WTC11 (cell line): ENCODE measurements at regions not wholly inside any gene's neighbourhood (a gene's known extent, or its start where the extent isn't known, plus 50 kb on each side); places are given as distances from the start of the nearest gene placed in this dataset.

ENCODE experiments used
- ATAC-seq: fragments of 200-7000 bp; cut with Tn5 transposase; 2 replicates; pipeline ENCODE4 v1.10.0; 2021; ENCODE audit warnings: mild to moderate bottlenecking, moderate library complexity
- CTCF ChIA-PET: fragments of 300-600 bp; sonication (Branson Sonifier 250); formaldehyde crosslinking; loops from one replicate; lab custom pipeline; 2021; ENCODE audit warnings: antibody characterized with exemption; lab: Charles Lee
- POLR2A ChIA-PET: fragments of 350-600 bp; sonication (Branson Sonifier 250); formaldehyde crosslinking; loops from one replicate; lab custom pipeline; 2021; ENCODE audit warnings: antibody characterized with exemption; lab: Charles Lee
- DNase-seq: peaks from one replicate; pipeline ENCODE4 v3.0.0; 2021; ENCODE audit warnings: low spot score
- H3K27ac Mint-ChIP-seq: 2 replicates; pipeline ENCODE4 v1.8.0; 2021; ENCODE audit warnings: mixed read lengths
- H3K27me3 Mint-ChIP-seq: 2 replicates; pipeline ENCODE4 v1.8.0; 2021; ENCODE audit warnings: low read depth, mild to moderate bottlenecking, moderate library complexity, mixed read lengths
- H3K36me3 Mint-ChIP-seq: 2 replicates; pipeline ENCODE4 v1.8.0; 2021; ENCODE audit warnings: mixed read lengths
- H3K4me1 Mint-ChIP-seq: 2 replicates; pipeline ENCODE4 v1.8.0; 2022; ENCODE audit warnings: mixed read lengths
- H3K4me3 Mint-ChIP-seq: 2 replicates; pipeline ENCODE4 v1.8.0; 2021; ENCODE audit warnings: mild to moderate bottlenecking, moderate library complexity, mixed read lengths
- H3K9me3 Mint-ChIP-seq: 2 replicates; pipeline ENCODE4 v1.8.0; 2021; ENCODE audit warnings: mixed read lengths
- CREM ChIP-seq: sonication (generic); formaldehyde crosslinking; IDR thresholded peaks from 2 replicates; pipeline ENCODE4 v1.8.1; 2022; ENCODE audit warnings: mild to moderate bottlenecking, missing genetic modification reagents, moderate library complexity
- ELF4 ChIP-seq: sonication (generic); formaldehyde crosslinking; IDR thresholded peaks from 2 replicates; pipeline ENCODE4 v1.8.1; 2022; ENCODE audit warnings: low read depth, mild to moderate bottlenecking, moderate library complexity, missing genetic modification reagents
- EMX1 ChIP-seq: fragments of 250-450 bp; sonication (Bioruptor Pico); IDR thresholded peaks from 2 replicates; pipeline ENCODE4 v1.8.0; 2021; ENCODE audit warnings: mild to moderate bottlenecking
- FOXJ3 ChIP-seq: sonication (generic); formaldehyde crosslinking; IDR thresholded peaks from 2 replicates; pipeline ENCODE4 v1.9.0; 2021; ENCODE audit warnings: missing genetic modification reagents, mild to moderate bottlenecking, borderline replicate concordance
- GTF2I ChIP-seq: fragments of 250-450 bp; sonication (Bioruptor Pico); conservative IDR thresholded peaks from 2 replicates; pipeline ENCODE4 v1.4.0; 2021; ENCODE audit warnings: mild to moderate bottlenecking
- MXD4 ChIP-seq: fragments of 250-450 bp; sonication (Bioruptor Pico); IDR thresholded peaks from 2 replicates; pipeline ENCODE4 v1.8.0; 2021; ENCODE audit warnings: mild to moderate bottlenecking, moderate library complexity, borderline replicate concordance
- NFE2L1 ChIP-seq: sonication (generic); formaldehyde crosslinking; IDR thresholded peaks from 2 replicates; pipeline ENCODE4 v1.8.1; 2023; ENCODE audit warnings: missing genetic modification reagents
- NR2C2 ChIP-seq: sonication (generic); formaldehyde crosslinking; IDR thresholded peaks from 2 replicates; pipeline ENCODE4 v1.8.0; 2022; ENCODE audit warnings: mild to moderate bottlenecking, missing genetic modification reagents
- OVOL2 ChIP-seq: fragments of 250-450 bp; sonication (Bioruptor Pico); IDR thresholded peaks from 2 replicates; pipeline ENCODE4 v1.9.0; 2021; ENCODE audit warnings: mild to moderate bottlenecking, borderline replicate concordance
- SMAD4 ChIP-seq: sonication (generic); formaldehyde crosslinking; IDR thresholded peaks from 2 replicates; pipeline ENCODE4 v1.8.0; 2022; ENCODE audit warnings: mild to moderate bottlenecking, missing genetic modification reagents
- TCF7 ChIP-seq: sonication (generic); formaldehyde crosslinking; IDR thresholded peaks from 2 replicates; pipeline ENCODE4 v1.8.0; 2022; ENCODE audit warnings: mild to moderate bottlenecking, low read depth, missing genetic modification reagents, moderate library complexity
- ZNF416 ChIP-seq: fragments of 250-450 bp; sonication (Bioruptor Pico); IDR thresholded peaks from 2 replicates; pipeline ENCODE4 v1.9.0; 2021; ENCODE audit warnings: mild to moderate bottlenecking, inconsistent platforms
- ZNF423 ChIP-seq: fragments of 250-450 bp; sonication (Bioruptor Pico); IDR thresholded peaks from 2 replicates; pipeline ENCODE4 v2.1.2; 2022; ENCODE audit warnings: mild to moderate bottlenecking, moderate library complexity
- TF ChIP-seq, protein P1 (sequence below): sonication (generic); formaldehyde crosslinking; IDR thresholded peaks from 2 replicates; pipeline ENCODE4 v1.8.1; 2022; ENCODE audit warnings: mild to moderate bottlenecking, missing genetic modification reagents, moderate library complexity, borderline replicate concordance
- TF ChIP-seq, protein P2 (sequence below): sonication (generic); formaldehyde crosslinking; conservative IDR thresholded peaks from 2 replicates; pipeline ENCODE4 v1.8.1; 2022; ENCODE audit warnings: mild to moderate bottlenecking, missing genetic modification reagents
- TF ChIP-seq, protein P3 (sequence below): sonication (generic); formaldehyde crosslinking; IDR thresholded peaks from 2 replicates; pipeline ENCODE4 v1.8.1; 2023; ENCODE audit warnings: mild to moderate bottlenecking, missing genetic modification reagents
- TF ChIP-seq, protein P4 (sequence below): sonication (generic); formaldehyde crosslinking; IDR thresholded peaks from 2 replicates; pipeline ENCODE4 v1.8.1; 2022; ENCODE audit warnings: missing genetic modification reagents, borderline replicate concordance
- TF ChIP-seq, protein P5 (sequence below): fragments of 200-600 bp; IDR thresholded peaks from 2 replicates; pipeline ENCODE4 v1.8.0; 2022; ENCODE audit warnings: antibody characterized with exemption
- TF ChIP-seq, protein P6 (sequence below): fragments of 250-450 bp; sonication (Bioruptor Pico); IDR thresholded peaks from 2 replicates; pipeline ENCODE4 v1.9.0; 2021; ENCODE audit warnings: mild to moderate bottlenecking

DNA sequence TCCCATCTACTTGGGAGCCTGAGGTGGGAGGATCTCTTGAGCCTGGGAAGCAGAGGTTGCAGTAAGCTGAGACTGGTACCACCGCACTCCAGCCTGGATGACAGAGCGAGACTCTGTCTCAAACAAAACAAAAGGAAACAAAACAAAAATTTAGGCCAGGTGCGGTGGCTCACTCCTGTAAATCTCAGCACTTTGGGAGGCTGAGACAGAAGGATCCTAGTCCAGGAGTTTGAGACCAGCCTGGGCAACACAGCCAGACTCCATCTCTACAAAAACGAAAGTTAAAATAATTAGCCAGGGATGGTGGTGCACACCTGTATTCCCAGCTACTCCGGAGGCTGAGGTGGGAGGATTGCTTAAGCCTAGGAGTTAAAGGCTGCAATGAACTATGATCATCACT lies 183.2 kb upstream of the ZNF217 start:
- H3K4me1 Mint-ChIP-seq = peaks cover 6% of the 10 kb centered on the region; the same call in 1 of the 2 replicates
- ATAC-seq (no peak), DNase-seq (no peak)
- H3K36me3 Mint-ChIP-seq = no peaks in the 10 kb centered on the region
- H3K9me3 Mint-ChIP-seq = 0 out of 2 replicates have a peak, but pooled peaks cover 3% of the 10 kb centered on the region
- no peak overlapping the region for H3K27ac Mint-ChIP-seq
- ChIA-PET POLR2A (no interaction called here), CTCF (interaction anchor here (1.6 kb wide), 1 partner anchor 13 kb away, joined by 3 read pairs; no protein-coding TSS in a partner anchor)
- peaks cover 3% of the 10 kb centered on the region for H3K27me3 Mint-ChIP-seq
- TF ChIP-seq, protein P1, sequence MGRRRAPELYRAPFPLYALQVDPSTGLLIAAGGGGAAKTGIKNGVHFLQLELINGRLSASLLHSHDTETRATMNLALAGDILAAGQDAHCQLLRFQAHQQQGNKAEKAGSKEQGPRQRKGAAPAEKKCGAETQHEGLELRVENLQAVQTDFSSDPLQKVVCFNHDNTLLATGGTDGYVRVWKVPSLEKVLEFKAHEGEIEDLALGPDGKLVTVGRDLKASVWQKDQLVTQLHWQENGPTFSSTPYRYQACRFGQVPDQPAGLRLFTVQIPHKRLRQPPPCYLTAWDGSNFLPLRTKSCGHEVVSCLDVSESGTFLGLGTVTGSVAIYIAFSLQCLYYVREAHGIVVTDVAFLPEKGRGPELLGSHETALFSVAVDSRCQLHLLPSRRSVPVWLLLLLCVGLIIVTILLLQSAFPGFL (CRISPR knock-in tag) = no peak
- TF ChIP-seq EMX1 (CRISPR knock-in tag) = no peak
- TF ChIP-seq NR2C2 = no peak
- no peak for TF ChIP-seq ZNF423 (CRISPR knock-in tag)
- TF ChIP-seq NFE2L1 (CRISPR knock-in tag) = no peak
- TF ChIP-seq, protein P2, sequence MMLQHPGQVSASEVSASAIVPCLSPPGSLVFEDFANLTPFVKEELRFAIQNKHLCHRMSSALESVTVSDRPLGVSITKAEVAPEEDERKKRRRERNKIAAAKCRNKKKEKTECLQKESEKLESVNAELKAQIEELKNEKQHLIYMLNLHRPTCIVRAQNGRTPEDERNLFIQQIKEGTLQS = no peak
- TF ChIP-seq, protein P3, sequence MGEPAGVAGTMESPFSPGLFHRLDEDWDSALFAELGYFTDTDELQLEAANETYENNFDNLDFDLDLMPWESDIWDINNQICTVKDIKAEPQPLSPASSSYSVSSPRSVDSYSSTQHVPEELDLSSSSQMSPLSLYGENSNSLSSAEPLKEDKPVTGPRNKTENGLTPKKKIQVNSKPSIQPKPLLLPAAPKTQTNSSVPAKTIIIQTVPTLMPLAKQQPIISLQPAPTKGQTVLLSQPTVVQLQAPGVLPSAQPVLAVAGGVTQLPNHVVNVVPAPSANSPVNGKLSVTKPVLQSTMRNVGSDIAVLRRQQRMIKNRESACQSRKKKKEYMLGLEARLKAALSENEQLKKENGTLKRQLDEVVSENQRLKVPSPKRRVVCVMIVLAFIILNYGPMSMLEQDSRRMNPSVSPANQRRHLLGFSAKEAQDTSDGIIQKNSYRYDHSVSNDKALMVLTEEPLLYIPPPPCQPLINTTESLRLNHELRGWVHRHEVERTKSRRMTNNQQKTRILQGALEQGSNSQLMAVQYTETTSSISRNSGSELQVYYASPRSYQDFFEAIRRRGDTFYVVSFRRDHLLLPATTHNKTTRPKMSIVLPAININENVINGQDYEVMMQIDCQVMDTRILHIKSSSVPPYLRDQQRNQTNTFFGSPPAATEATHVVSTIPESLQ (CRISPR knock-in tag) = no peak
- no peak for TF ChIP-seq SMAD4
- no peak overlapping the region for H3K4me3 Mint-ChIP-seq

DNA sequence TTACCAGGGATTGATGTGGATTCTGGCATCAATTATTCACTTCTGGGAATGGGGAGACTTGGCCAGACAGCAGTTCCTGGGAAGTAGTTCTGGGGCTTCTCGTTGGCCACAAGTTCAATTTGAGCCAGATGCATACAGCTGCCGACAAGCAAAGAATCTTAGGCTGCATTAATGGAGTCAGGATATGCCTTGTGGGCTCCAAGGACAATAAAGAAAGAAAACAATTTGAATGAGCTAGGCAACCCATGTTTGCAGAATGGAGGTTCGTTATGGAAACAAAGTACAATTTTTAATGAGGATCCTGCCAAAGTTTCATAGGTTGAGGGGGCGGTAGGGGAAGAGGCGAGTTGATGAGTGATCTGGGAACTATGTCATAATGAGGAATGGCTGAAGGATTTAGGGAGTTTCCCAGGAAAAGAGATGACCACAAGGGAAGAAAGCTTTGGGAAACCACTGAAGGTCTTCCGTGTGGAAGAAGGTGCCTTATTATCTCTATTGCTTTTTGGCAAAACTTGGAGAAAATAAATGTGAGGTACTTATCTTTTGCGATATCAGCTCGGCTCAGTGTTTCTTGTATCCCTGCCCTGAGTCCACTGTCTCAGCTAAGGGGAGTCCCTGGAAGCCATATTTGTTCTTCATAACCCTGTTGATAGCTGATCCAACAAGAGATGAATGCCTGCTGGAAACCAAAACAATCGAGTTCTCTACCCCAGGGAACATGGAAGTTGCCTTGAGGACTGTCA lies 181.0 kb upstream of the ZNF217 start:
- no peak for TF ChIP-seq GTF2I (CRISPR knock-in tag)
- TF ChIP-seq NR2C2 = no peak
- no peak for TF ChIP-seq FOXJ3 (CRISPR knock-in tag)
- TF ChIP-seq OVOL2 (CRISPR knock-in tag) = no peak
- no peak for TF ChIP-seq ELF4 (CRISPR knock-in tag)
- TF ChIP-seq, protein P4, sequence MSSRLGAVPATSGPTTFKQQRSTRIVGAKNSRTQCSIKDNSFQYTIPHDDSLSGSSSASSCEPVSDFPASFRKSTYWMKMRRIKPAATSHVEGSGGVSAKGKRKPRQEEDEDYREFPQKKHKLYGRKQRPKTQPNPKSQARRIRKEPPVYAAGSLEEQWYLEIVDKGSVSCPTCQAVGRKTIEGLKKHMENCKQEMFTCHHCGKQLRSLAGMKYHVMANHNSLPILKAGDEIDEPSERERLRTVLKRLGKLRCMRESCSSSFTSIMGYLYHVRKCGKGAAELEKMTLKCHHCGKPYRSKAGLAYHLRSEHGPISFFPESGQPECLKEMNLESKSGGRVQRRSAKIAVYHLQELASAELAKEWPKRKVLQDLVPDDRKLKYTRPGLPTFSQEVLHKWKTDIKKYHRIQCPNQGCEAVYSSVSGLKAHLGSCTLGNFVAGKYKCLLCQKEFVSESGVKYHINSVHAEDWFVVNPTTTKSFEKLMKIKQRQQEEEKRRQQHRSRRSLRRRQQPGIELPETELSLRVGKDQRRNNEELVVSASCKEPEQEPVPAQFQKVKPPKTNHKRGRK (CRISPR knock-in tag) = no peak
- TF ChIP-seq MXD4 (CRISPR knock-in tag) = no peak
- TF ChIP-seq ZNF416 = no peak
- TF ChIP-seq, protein P5, sequence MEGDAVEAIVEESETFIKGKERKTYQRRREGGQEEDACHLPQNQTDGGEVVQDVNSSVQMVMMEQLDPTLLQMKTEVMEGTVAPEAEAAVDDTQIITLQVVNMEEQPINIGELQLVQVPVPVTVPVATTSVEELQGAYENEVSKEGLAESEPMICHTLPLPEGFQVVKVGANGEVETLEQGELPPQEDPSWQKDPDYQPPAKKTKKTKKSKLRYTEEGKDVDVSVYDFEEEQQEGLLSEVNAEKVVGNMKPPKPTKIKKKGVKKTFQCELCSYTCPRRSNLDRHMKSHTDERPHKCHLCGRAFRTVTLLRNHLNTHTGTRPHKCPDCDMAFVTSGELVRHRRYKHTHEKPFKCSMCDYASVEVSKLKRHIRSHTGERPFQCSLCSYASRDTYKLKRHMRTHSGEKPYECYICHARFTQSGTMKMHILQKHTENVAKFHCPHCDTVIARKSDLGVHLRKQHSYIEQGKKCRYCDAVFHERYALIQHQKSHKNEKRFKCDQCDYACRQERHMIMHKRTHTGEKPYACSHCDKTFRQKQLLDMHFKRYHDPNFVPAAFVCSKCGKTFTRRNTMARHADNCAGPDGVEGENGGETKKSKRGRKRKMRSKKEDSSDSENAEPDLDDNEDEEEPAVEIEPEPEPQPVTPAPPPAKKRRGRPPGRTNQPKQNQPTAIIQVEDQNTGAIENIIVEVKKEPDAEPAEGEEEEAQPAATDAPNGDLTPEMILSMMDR = no peak
- no peak for TF ChIP-seq ZNF423 (CRISPR knock-in tag)
- TF ChIP-seq, protein P1 (CRISPR knock-in tag) = no peak
- no peak for TF ChIP-seq TCF7 (CRISPR knock-in tag)
- TF ChIP-seq CREM (CRISPR knock-in tag) = no peak
- no peak for TF ChIP-seq SMAD4
- TF ChIP-seq, protein P6, sequence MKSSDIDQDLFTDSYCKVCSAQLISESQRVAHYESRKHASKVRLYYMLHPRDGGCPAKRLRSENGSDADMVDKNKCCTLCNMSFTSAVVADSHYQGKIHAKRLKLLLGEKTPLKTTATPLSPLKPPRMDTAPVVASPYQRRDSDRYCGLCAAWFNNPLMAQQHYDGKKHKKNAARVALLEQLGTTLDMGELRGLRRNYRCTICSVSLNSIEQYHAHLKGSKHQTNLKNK (CRISPR knock-in tag) = no peak
- H3K27me3 Mint-ChIP-seq = peaks cover 18% of the 10 kb centered on the region
- no peak overlapping the region for H3K27ac Mint-ChIP-seq
- CTCF ChIA-PET = interaction anchor here (1.2 kb wide), 1 partner anchor 144 kb away, joined by 6 read pairs; no protein-coding TSS in a partner anchor
- no peaks in the 10 kb centered on the region for H3K36me3 Mint-ChIP-seq
- H3K4me1 Mint-ChIP-seq = peaks cover 6% of the 10 kb centered on the region; the same call in 1 of the 2 replicates
- ATAC-seq (no peak), DNase-seq (no peak)
- no peak overlapping the region for H3K4me3 Mint-ChIP-seq
- POLR2A ChIA-PET = no interaction called here
- 0 out of 2 replicates have a peak, but pooled peaks cover 3% of the 10 kb centered on the region for H3K9me3 Mint-ChIP-seq
